Pancreas (tissue), 10 donors: ENCODE measurements at regions not wholly inside any gene's neighbourhood (a gene's known extent, or its start where the extent isn't known, plus 50 kb on each side); places are given as distances from the start of the nearest gene placed in this dataset.

Experiments used
- ATAC-seq, 4 donors: fragments of 200-7000 bp; cut with Tn5 transposase; one replicate each; pipeline versions ENCODE4 v1.8.0 to v1.9.1; 2020; ENCODE audit warnings: mild to moderate bottlenecking in 4 of 4, moderate library complexity in 4 of 4
- DNase-seq, 6 donors: peaks; one replicate each; pipeline ENCODE4 v3.0.0-alpha.2; 2020
- FAIRE-seq: peaks from 2 replicates; lab custom pipeline; 2012; peaks lifted over from hg19 to GRCh38; lab: Jason Lieb, UNC
- H3K27ac ChIP-seq, 4 donors: fragments of 200-600 bp; sonication (generic); 1 replicate in 3 of 4; 2 replicates in 1 of 4; pipeline versions ENCODE4 v1.5.0 to v1.8.0; 2020
- H3K27me3 ChIP-seq, 4 donors: fragments of 200-600 bp; one replicate each; pipeline ENCODE4 v1.8.0; 2021
- H3K36me3 ChIP-seq, 3 donors: fragments of 200-600 bp; sonication (generic) in 1 of 3; one replicate each; pipeline versions ENCODE4 v1.5.0 to v1.8.0; 2020 to 2021
- H3K4me1 ChIP-seq, 3 donors: fragments of 200-600 bp; one replicate each; pipeline ENCODE4 v1.8.0; 2021
- H3K4me3 ChIP-seq, 4 donors: fragments of 200-600 bp; sonication (generic) in 2 of 4; one replicate each; pipeline versions ENCODE4 v1.5.0 to v1.8.0; 2020 to 2021
- H3K9me3 ChIP-seq, 4 donors: fragments of 200-600 bp; one replicate each; pipeline ENCODE4 v1.8.0; 2021
- CTCF ChIP-seq, 4 donors: fragments of 200-600 bp; sonication (generic) in 3 of 4; IDR thresholded peaks; one replicate each; pipeline versions ENCODE4 v1.5.0 to v1.8.0; 2021; ENCODE audit warnings: antibody characterized with exemption in 4 of 4
- WGBS, 2 donors: extraction: QIAGEN DNeasy Blood & Tissue Kit; methylation state at CpG; one replicate each; pipeline ENCODE4 v1.1.7; 2013; 5-methylcytosine and 5-hydroxymethylcytosine counted together
- intact Hi-C, 3 donors: fragments of 100-400 bp; cut with DNase I; formaldehyde crosslinking; loops; one replicate each; pipeline versions ENCODE4 v1.11.1 to v1.14.2; 2022
- donor health status: healthy with polysubstance abuse.
- donor health status: DM: no; HTN: no; CAD: no; lungs with moderate emphysema.
- donor health status: DM: no; HTN: no; CAD: no.
- donor health status: control.
- donor health status: control.
- donor health status: Bipolar disorder and iron deficiency.
- donor health status: DM: yes; HTN: yes; CAD: no.
- donor health status: DM: no; HTN: no; CAD: no.
- donor health status: DM: no; HTN: no; CAD: no.
- donor health status: DM: yes; HTN: yes; CAD: no.

GRCh38 chr15:87287156-87287555 lies 969.4 kb downstream of the NTRK3 start:
- intact Hi-C loops, result no loop called here
- DNase-seq (no peak), FAIRE-seq (no peak), ATAC-seq (no peak)
- WGBS, 2 donors, result 20 to 36% methylated on average over 3 of the region's 3 CpGs
- H3K4me3 ChIP-seq, result no peak overlapping the region
- no peak for TF ChIP-seq CTCF (IDR thresholded peaks at IDR 0.05)
- peaks cover 0 to 3% (median 0%) of the 10 kb centered on the region in 4 donors for H3K27me3 ChIP-seq
- H3K4me1 ChIP-seq, result no peaks in the 10 kb centered on the region
- H3K36me3 ChIP-seq, result no peaks in the 10 kb centered on the region
- no peaks in the 10 kb centered on the region for H3K9me3 ChIP-seq
- H3K27ac ChIP-seq, result no peak overlapping the region

- no peaks in the 10 kb centered on the region for H3K27me3 ChIP-seq
- no peak overlapping the region for H3K27ac ChIP-seq
- H3K4me1 ChIP-seq, result no peaks in the 10 kb centered on the region
- ATAC-seq (no peak), DNase-seq (no peak), FAIRE-seq (no peak)
- H3K9me3 ChIP-seq, result no peaks in the 10 kb centered on the region
- intact Hi-C loops, result no loop called here
- WGBS, 2 donors, result 17 to 18% methylated on average over 1 of the region's 1 CpG
- no peaks in the 10 kb centered on the region for H3K36me3 ChIP-seq
- H3K4me3 ChIP-seq, result no peak overlapping the region
- no peak for TF ChIP-seq CTCF (IDR thresholded peaks at IDR 0.05)
These were observed 987.0 kb downstream of the NTRK3 start for GRCh38 chr15:87269566-87269965.

- TF ChIP-seq CTCF (IDR thresholded peaks at IDR 0.05), result no peak
- 70 to 76% methylated on average over 2 of the region's 2 CpGs for WGBS, 2 donors
- no peak for ATAC-seq
- no peaks in the 10 kb centered on the region for H3K27me3 ChIP-seq
- no peak for FAIRE-seq
- H3K4me1 ChIP-seq, result no peaks in the 10 kb centered on the region
- DNase-seq, result no peak
- H3K4me3 ChIP-seq, result no peak overlapping the region
- intact Hi-C loops, result no loop called here
- H3K36me3 ChIP-seq, result no peaks in the 10 kb centered on the region
- H3K27ac ChIP-seq, result no peak overlapping the region
- no peaks in the 10 kb centered on the region for H3K9me3 ChIP-seq
These were observed 987.9 kb downstream of the NTRK3 start for GRCh38 chr15:87268675-87269074.

- Histone ChIP-seq H3K4me3 (no peak overlapping the region), H3K9me3 (no peaks in the 10 kb centered on the region), H3K27ac (no peak overlapping the region), H3K4me1 (no peaks in the 10 kb centered on the region), H3K27me3 (no peaks in the 10 kb centered on the region), H3K36me3 (no peaks in the 10 kb centered on the region)
- DNase-seq, result no peak
- TF ChIP-seq CTCF (IDR thresholded peaks at IDR 0.05), result no peak
- ATAC-seq, result no peak
- intact Hi-C loops, result no loop called here
- no peak for FAIRE-seq
- WGBS, 2 donors, result 48 to 79% methylated on average over 2 of the region's 2 CpGs
These were observed 988.7 kb downstream of the NTRK3 start for GRCh38 chr15:87267798-87268197.

- no peaks in the 10 kb centered on the region for H3K9me3 ChIP-seq
- FAIRE-seq (no peak), ATAC-seq (no peak), DNase-seq (no peak)
- no peak overlapping the region for H3K4me3 ChIP-seq
- intact Hi-C loops, result no loop called here
- no peak overlapping the region for H3K27ac ChIP-seq
- TF ChIP-seq CTCF (IDR thresholded peaks at IDR 0.05), result no peak
- H3K4me1 ChIP-seq, result no peaks in the 10 kb centered on the region
- no peaks in the 10 kb centered on the region for H3K27me3 ChIP-seq
- WGBS, 2 donors, result 16 to 25% methylated on average over 2 of the region's 2 CpGs
- no peaks in the 10 kb centered on the region for H3K36me3 ChIP-seq
These were observed 992.7 kb downstream of the NTRK3 start for GRCh38 chr15:87263871-87264270.
